Small intestine (tissue), 7 donors: ENCODE measurements at regions not wholly inside any gene's neighbourhood (a gene's known extent, or its start where the extent isn't known, plus 50 kb on each side); places are given as distances from the start of the nearest gene placed in this dataset.

Experiments used
- DNase-seq, 2 donors: peaks; one replicate each; pipeline versions ENCODE4 v3.0.0 to v3.0.0-alpha.2; 2013
- FAIRE-seq: peaks from 2 replicates; lab custom pipeline; 2012; peaks lifted over from hg19 to GRCh38; lab: Jason Lieb, UNC
- H3K27ac ChIP-seq, 3 donors: one replicate each; pipeline ENCODE4 v1.5.1; 2013; ENCODE audit warnings: low read length in 2 of 3, mild to moderate bottlenecking in 2 of 3, control low read depth in 1 of 3, inconsistent platforms in 1 of 3, low read depth in 1 of 3, moderate library complexity in 1 of 3
- H3K27me3 ChIP-seq, 3 donors: one replicate each; pipeline ENCODE4 v1.6.1; 2013; ENCODE audit warnings: low read length in 3 of 3, inconsistent platforms in 1 of 3; ENCODE audit not compliant: control insufficient read depth in 3 of 3, insufficient read depth in 3 of 3
- H3K36me3 ChIP-seq, 3 donors: one replicate each; pipeline ENCODE4 v1.6.1; 2013; ENCODE audit warnings: low read length in 3 of 3, inconsistent platforms in 1 of 3, low read depth in 1 of 3, mild to moderate bottlenecking in 1 of 3, moderate library complexity in 1 of 3; ENCODE audit not compliant: control insufficient read depth in 3 of 3, insufficient read depth in 2 of 3
- H3K4me1 ChIP-seq, 3 donors: one replicate each; pipeline ENCODE4 v1.6.1; 2013; ENCODE audit warnings: low read length in 2 of 3, inconsistent platforms in 1 of 3, low read depth in 1 of 3, mild to moderate bottlenecking in 1 of 3, moderate library complexity in 1 of 3; ENCODE audit not compliant: control insufficient read depth in 3 of 3, insufficient read depth in 2 of 3
- H3K4me3 ChIP-seq, 3 donors: one replicate each; pipeline ENCODE4 v1.5.1; 2013; ENCODE audit warnings: low read length in 3 of 3, control low read depth in 1 of 3, inconsistent platforms in 1 of 3, low read depth in 1 of 3, mild to moderate bottlenecking in 1 of 3, moderate library complexity in 1 of 3
- H3K9me3 ChIP-seq, 2 donors: one replicate each; pipeline ENCODE4 v1.6.1; 2013; ENCODE audit warnings: low read depth in 1 of 2, low read length in 1 of 2; ENCODE audit not compliant: control insufficient read depth in 2 of 2, insufficient read depth in 1 of 2
- WGBS, 3 donors: extraction: QIAGEN DNeasy Blood & Tissue Kit; methylation state at CpG; one replicate each; pipeline ENCODE4 v1.1.7; 2013; 5-methylcytosine and 5-hydroxymethylcytosine counted together
- donor health status: healthy with polysubstance abuse.
- donor health status: control.
- donor health status: control.
- donor health status: Bipolar disorder and iron deficiency.
- donor health status: healthy.

DNA sequence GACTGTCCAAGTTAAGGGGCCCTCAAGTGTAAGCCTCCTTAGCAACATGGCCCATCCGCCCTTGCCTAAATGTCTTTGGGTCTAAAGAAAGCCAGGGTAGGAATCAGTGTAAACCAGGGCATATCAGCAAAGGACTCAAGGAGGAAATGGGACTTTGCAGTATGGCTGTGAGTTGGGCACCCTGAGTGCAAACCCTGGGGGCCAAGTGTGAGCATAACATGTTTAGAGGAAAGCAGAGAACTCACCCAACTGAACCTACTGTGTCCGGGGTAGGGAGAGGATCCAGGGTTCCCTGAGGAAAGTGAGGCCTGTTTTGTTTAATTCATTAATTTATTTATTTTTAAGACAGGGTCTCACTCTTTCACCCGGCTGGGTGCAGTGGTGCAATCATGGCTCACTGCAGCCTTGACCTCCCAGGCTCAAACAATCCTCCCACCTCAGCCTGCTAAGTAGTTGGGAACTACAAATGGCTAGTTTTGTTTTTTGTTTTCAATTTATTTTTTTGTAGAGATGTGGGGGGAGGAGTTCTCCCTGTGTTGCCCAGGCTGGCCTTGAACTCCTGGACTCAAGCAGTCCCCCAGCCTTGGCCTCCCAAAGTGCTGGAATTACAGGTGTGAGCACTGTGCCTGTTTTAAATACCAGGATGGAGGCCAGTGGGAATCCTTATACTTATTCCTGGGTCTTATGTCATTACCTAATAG, 51.0 kb upstream of the ACTR3 start:
- H3K4me1 ChIP-seq = no peaks in the 10 kb centered on the region
- DNase-seq (no peak), FAIRE-seq (no peak)
- 93 to 100% (median 99%) methylated on average over 3 of the region's 3 CpGs for WGBS, 3 donors
- H3K4me3 ChIP-seq = no peak overlapping the region
- no peaks in the 10 kb centered on the region for H3K27me3 ChIP-seq
- H3K27ac ChIP-seq = no peak overlapping the region
- H3K36me3 ChIP-seq = no peaks in the 10 kb centered on the region
- no peaks in the 10 kb centered on the region for H3K9me3 ChIP-seq

DNA sequence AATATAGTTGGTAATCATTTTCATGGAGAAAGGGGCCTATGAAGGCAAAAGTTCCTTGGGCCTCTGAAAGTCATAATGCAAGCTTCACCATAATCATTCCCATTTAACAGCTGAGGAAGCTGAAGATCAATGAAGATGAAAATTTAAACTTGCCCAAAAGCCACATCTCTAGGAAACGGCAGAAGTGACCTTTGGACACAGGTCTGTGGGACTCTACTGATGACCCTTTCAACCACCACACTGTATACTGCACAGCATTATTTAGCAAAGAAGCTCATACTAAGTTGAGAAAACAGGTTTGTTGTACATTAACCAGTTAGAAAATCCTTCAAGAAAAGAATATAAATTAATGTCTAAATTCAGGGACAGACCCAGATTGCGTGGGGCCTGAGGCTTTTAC, 51.6 kb upstream of the ACTR3 start:
- Histone ChIP-seq H3K36me3 (no peaks in the 10 kb centered on the region), H3K9me3 (no peaks in the 10 kb centered on the region), H3K27me3 (no peaks in the 10 kb centered on the region), H3K27ac (no peak overlapping the region), H3K4me1 (no peaks in the 10 kb centered on the region), H3K4me3 (no peak overlapping the region)
- WGBS, 3 donors = 86 to 89% (median 86%) methylated on average over 2 of the region's 2 CpGs
- no peak for DNase-seq
- FAIRE-seq = no peak

DNA sequence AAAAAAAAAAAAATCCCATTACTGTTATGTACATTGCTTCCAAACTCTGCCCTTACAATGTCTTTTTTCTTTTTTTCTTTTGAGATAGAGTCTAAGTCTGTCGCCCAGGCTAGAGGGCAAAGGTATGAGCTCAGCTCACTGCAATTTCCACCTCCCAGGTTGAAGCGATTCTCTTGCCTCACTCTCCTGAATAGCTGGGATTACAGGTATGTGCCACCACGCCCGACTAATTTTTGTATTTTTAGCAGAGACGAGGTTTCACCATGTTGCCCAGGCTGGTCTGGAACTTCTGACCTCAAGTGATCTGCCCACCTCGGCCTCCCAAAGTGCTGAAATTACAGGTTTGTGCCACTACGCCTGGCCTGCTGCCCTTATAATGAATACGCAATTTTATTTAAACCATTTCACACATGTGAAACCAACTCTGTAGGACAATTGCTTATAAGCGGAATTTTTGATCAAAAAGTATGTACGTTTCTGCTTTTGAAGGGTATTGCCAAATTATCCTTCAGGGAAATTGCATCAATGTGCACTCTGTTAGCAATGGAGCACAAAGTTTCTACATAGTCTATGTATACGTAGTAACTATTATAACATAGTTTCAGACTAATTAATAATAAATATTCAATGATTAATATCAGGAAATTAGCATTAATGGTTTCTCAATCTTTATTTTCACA, 55.7 kb upstream of the ACTR3 start:
- H3K4me1 ChIP-seq = no peaks in the 10 kb centered on the region
- FAIRE-seq (no peak), DNase-seq (peak in 1 of 2 donors; percentile 61)
- H3K4me3 ChIP-seq = no peak overlapping the region
- H3K36me3 ChIP-seq = no peaks in the 10 kb centered on the region
- no peaks in the 10 kb centered on the region for H3K27me3 ChIP-seq
- WGBS, 3 donors = 77 to 84% (median 81%) methylated on average over 11 of the region's 11 CpGs
- no peak overlapping the region for H3K27ac ChIP-seq
- no peaks in the 10 kb centered on the region for H3K9me3 ChIP-seq

DNA sequence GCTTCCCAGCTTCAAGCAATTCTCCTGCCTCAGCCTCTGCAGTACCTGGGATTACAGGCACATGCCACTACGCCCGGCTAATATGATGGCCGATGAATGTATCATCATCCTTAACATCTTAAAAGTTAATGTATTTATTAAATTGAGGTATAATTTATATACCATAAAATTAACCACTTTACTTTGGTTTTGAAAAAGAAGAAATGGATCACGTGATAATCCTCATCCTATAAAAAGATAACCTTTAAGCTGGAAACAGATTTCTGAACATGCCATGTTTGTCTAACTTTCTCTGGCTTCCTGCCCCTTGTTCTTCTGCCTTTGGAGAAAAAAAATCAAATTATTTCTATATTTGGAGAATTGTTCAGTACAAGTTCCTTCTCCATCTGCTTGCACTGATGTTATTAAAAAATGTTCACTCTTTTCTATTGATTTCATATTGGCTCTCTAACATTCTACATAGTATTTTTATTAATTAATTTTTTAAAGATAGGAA, 57.0 kb upstream of the ACTR3 start:
- FAIRE-seq = no peak

DNA sequence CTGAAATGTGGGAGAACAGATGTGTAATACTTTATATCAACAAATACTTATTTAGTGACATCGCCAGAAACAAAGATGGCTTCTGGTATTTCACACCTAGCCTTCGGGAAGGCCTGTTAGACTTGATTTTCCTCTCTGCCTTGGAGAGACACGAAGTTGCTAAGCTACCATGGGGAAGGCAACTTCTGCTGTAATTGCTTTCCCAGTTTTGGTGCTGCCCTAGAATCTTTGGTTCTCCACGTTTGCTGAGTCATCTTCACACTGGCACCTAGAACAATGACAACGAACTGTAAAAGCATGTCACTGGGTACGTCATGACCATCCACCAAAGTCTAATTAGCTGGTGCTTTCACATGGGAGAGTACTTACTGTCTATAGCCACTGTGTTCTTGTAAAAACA, 58.7 kb upstream of the ACTR3 start:
- H3K36me3 ChIP-seq = no peaks in the 10 kb centered on the region
- H3K27me3 ChIP-seq = no peaks in the 10 kb centered on the region
- no peak overlapping the region for H3K4me3 ChIP-seq
- H3K4me1 ChIP-seq = peaks cover 0 to 5% (median 0%) of the 10 kb centered on the region in 3 donors
- WGBS, 3 donors = 62 to 75% (median 69%) methylated on average over 6 of the region's 6 CpGs
- DNase-seq (no peak), FAIRE-seq (no peak)
- H3K9me3 ChIP-seq = peaks cover 0 to 5% of the 10 kb centered on the region in 2 donors
- no peak overlapping the region for H3K27ac ChIP-seq

More for the DNA sequence above, 57.0 kb upstream of the ACTR3 start:
- H3K36me3 ChIP-seq = no peaks in the 10 kb centered on the region
- peaks cover 0 to 5% of the 10 kb centered on the region in 2 donors for H3K9me3 ChIP-seq
- H3K4me1 ChIP-seq = peaks cover 0 to 2% (median 0%) of the 10 kb centered on the region in 3 donors
- DNase-seq = no peak
- H3K27me3 ChIP-seq = no peaks in the 10 kb centered on the region
- no peak overlapping the region for H3K4me3 ChIP-seq
- 89 to 91% (median 91%) methylated on average over 4 of the region's 4 CpGs for WGBS, 3 donors
- no peak overlapping the region for H3K27ac ChIP-seq

DNA sequence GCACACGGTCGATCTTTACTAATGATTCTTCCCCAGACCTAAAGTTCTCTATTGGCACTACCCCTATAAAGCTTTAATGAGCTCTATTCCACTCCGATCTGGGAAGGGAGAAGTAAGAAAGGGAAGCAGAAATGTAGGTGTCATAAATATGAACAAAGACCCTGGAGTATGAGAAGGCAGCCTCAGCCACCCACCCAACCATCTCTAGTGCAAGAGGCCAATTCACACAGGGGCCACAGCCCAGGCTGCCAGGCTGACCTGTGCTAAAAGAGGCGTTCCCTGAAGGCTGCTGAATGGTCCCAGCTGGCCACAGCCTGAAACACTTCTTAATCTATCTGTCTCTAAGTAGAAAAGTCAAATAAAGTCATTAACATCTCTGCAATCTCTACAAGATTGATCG, 60.1 kb upstream of the ACTR3 start:
- FAIRE-seq (no peak), DNase-seq (no peak)
- Histone ChIP-seq H3K36me3 (no peaks in the 10 kb centered on the region), H3K27ac (no peak overlapping the region), H3K4me1 (peaks cover 0 to 5% (median 0%) of the 10 kb centered on the region in 3 donors), H3K27me3 (no peaks in the 10 kb centered on the region), H3K4me3 (no peak overlapping the region), H3K9me3 (peaks cover 0 to 5% of the 10 kb centered on the region in 2 donors)
- WGBS, 3 donors = 73 to 82% (median 77%) methylated on average over 5 of the region's 5 CpGs

DNA sequence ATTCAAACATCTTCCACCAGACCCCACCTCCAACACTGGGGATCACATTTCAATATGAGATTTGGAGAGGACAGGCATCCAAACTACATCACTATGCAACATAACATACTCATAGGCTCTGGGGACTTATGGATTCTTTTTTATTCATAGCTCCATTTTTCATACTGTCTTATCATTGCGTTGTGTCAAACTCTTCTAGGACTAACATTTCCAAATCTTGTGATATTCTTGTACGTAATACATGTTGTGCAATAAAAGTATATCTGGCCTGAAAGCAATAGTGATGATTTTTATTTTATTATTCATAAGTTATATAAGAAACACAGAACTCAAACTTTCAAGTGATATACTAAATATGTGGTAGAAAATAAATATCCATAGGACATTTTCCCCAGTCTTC, 60.6 kb upstream of the ACTR3 start:
- Histone ChIP-seq H3K4me3 (no peak overlapping the region), H3K36me3 (no peaks in the 10 kb centered on the region), H3K27ac (no peak overlapping the region), H3K27me3 (no peaks in the 10 kb centered on the region), H3K4me1 (peaks cover 0 to 5% (median 0%) of the 10 kb centered on the region in 3 donors), H3K9me3 (peaks cover 0 to 5% of the 10 kb centered on the region in 2 donors)
- no peak for FAIRE-seq
- WGBS, 3 donors = 95 to 97% (median 96%) methylated on average over 2 of the region's 2 CpGs
- no peak for DNase-seq

DNA sequence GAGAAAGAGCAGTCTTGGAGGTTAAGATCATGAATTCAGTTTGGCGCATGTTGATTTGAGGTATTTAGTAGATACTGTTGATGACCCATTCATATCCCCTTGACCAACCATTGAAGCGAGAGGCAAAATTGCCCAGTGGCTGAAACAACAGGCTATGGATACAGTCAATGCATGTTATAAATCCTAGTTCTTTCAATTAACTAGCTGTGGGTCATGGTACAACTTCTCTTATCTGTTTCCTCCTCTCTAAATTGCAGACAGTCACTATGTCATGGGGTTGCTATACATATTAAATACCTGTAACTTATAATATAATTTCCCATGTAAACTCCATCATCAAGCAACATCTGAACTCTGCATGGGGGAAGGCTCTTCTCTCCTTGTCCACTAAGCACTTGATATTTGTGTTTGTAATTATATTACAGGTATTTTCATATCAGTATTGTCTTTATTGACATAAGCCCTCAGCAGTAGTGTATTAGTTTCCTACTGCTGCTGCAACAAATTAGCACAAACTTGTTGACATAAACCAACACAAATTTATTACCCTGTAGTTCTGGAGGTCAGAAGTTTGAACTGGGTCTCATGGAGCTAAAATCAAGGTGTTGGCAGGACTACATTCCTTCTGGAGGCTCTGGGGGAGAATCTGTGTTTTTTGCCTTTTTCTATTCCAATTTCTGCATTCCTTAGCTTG, 61.7 kb upstream of the ACTR3 start:
- Histone ChIP-seq H3K4me3 (no peak overlapping the region), H3K27ac (peak overlapping the region in 1 of 3 donors; percentile 19), H3K9me3 (peaks cover 0 to 5% of the 10 kb centered on the region in 2 donors), H3K27me3 (no peaks in the 10 kb centered on the region), H3K36me3 (no peaks in the 10 kb centered on the region), H3K4me1 (peaks cover 0 to 5% (median 0%) of the 10 kb centered on the region in 3 donors)
- FAIRE-seq = no peak
- 98 to 100% (median 99%) methylated on average over 2 of the region's 2 CpGs for WGBS, 3 donors
- peak; percentile 48 to 50 for DNase-seq
